Stimulated activated CD4-positive, alpha-beta T cell treated with anti-CD3 and anti-CD28 coated beads, Interleukin-4, amount 100 ng/mL, for 48 hours (primary cell): ENCODE measurements at regions not wholly inside any gene's neighbourhood (a gene's known extent, or its start where the extent isn't known, plus 50 kb on each side); places are given as distances from the start of the nearest gene placed in this dataset.

Experiments used
- DNase-seq, 2 donors: peaks; one replicate each; pipeline ENCODE4 v3.0.0-alpha.2; 2020; ENCODE audit warnings: low read depth in 2 of 2

- DNase-seq: no peak
These were observed 219.9 kb upstream of the PROK2 start for GRCh38 chr3:72004749-72005292.

- DNase-seq: no peak
These were observed 219.0 kb upstream of the PROK2 start for GRCh38 chr3:72003936-72004335.

GRCh38 chr3:72001758-72002157 is 216.8 kb upstream of the PROK2 start:
- no peak for DNase-seq

- no peak for DNase-seq
These were observed 214.2 kb upstream of the PROK2 start for GRCh38 chr3:71998995-71999673.

- no peak for DNase-seq
These were observed 212.2 kb upstream of the PROK2 start for GRCh38 chr3:71997066-71997653.

GRCh38 chr3:71994906-71995305 is 210.0 kb upstream of the PROK2 start:
- no peak for DNase-seq

- DNase-seq: no peak
These were observed 209.3 kb upstream of the PROK2 start for GRCh38 chr3:71994203-71994602.

- no peak for DNase-seq
These were observed 206.7 kb upstream of the PROK2 start for GRCh38 chr3:71991681-71992080.

GRCh38 chr3:71991046-71991445 is 206.1 kb upstream of the PROK2 start:
- DNase-seq: no peak

- DNase-seq: no peak
These were observed 205.6 kb upstream of the PROK2 start for GRCh38 chr3:71990545-71990944.

GRCh38 chr3:71989165-71989564 is 204.2 kb upstream of the PROK2 start:
- DNase-seq: no peak

GRCh38 chr3:71987828-71988227 is 202.9 kb upstream of the PROK2 start:
- DNase-seq: no peak

GRCh38 chr3:71987089-71987735 is 202.3 kb upstream of the PROK2 start:
- no peak for DNase-seq

- DNase-seq: no peak
These were observed 201.7 kb upstream of the PROK2 start for GRCh38 chr3:71986606-71987005.

GRCh38 chr3:71984843-71985613 is 200.1 kb upstream of the PROK2 start:
- DNase-seq: no peak

- DNase-seq: no peak
These were observed 198.7 kb upstream of the PROK2 start for GRCh38 chr3:71983694-71984093.

GRCh38 chr3:71982506-71983258 is 197.7 kb upstream of the PROK2 start:
- DNase-seq: peak in 1 of 2 donors; percentile 54

- DNase-seq: no peak
These were observed 194.2 kb upstream of the PROK2 start for GRCh38 chr3:71979175-71979574.

GRCh38 chr3:71978150-71978721 is 193.3 kb upstream of the PROK2 start:
- peak in 1 of 2 donors; percentile 28 for DNase-seq

GRCh38 chr3:71977525-71977924 is 192.6 kb upstream of the PROK2 start:
- DNase-seq: no peak

- DNase-seq: no peak
These were observed 190.6 kb upstream of the PROK2 start for GRCh38 chr3:71975573-71975972.
